ENCODE measurements at regions not wholly inside any gene's neighbourhood (a gene's known extent, or its start where the extent isn't known, plus 50 kb on each side); places are given as distances from the start of the nearest gene placed in this dataset.

- no peak for TF ChIP-seq NFIC (IDR thresholded peaks at IDR 0.05)
These were observed 159.4 kb downstream of the CD8B2 start for GRCh38 chr2:106646605-106647004.

GRCh38 chr2:106649306-106649705, 162.1 kb downstream of the CD8B2 start:
- TF ChIP-seq NFIC (IDR thresholded peaks at IDR 0.05) (no peak), EP300 (IDR thresholded peaks at IDR 0.05; ENCODE audit: borderline replicate concordance) (no peak), CREB1 (IDR thresholded peaks at IDR 0.05; ENCODE audit: low read depth) (no peak), ZBTB7A (IDR thresholded peaks at IDR 0.05; ENCODE audit: low read depth) (no peak), RAD21 (IDR thresholded peaks at IDR 0.05; ENCODE audit: low read depth) (no peak), MAX (IDR thresholded peaks at IDR 0.05) (no peak), CEBPB (IDR thresholded peaks at IDR 0.05) (no peak), TCF12 (IDR thresholded peaks at IDR 0.05; ENCODE audit: low read depth) (no peak), FOXM1 (IDR thresholded peaks at IDR 0.05; ENCODE audit: borderline replicate concordance, low read depth) (no peak)
- TF ChIP-seq, protein P1, sequence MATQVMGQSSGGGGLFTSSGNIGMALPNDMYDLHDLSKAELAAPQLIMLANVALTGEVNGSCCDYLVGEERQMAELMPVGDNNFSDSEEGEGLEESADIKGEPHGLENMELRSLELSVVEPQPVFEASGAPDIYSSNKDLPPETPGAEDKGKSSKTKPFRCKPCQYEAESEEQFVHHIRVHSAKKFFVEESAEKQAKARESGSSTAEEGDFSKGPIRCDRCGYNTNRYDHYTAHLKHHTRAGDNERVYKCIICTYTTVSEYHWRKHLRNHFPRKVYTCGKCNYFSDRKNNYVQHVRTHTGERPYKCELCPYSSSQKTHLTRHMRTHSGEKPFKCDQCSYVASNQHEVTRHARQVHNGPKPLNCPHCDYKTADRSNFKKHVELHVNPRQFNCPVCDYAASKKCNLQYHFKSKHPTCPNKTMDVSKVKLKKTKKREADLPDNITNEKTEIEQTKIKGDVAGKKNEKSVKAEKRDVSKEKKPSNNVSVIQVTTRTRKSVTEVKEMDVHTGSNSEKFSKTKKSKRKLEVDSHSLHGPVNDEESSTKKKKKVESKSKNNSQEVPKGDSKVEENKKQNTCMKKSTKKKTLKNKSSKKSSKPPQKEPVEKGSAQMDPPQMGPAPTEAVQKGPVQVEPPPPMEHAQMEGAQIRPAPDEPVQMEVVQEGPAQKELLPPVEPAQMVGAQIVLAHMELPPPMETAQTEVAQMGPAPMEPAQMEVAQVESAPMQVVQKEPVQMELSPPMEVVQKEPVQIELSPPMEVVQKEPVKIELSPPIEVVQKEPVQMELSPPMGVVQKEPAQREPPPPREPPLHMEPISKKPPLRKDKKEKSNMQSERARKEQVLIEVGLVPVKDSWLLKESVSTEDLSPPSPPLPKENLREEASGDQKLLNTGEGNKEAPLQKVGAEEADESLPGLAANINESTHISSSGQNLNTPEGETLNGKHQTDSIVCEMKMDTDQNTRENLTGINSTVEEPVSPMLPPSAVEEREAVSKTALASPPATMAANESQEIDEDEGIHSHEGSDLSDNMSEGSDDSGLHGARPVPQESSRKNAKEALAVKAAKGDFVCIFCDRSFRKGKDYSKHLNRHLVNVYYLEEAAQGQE (IDR thresholded peaks at IDR 0.05; ENCODE audit: low read depth), result no peak
- TF ChIP-seq, protein P2, sequence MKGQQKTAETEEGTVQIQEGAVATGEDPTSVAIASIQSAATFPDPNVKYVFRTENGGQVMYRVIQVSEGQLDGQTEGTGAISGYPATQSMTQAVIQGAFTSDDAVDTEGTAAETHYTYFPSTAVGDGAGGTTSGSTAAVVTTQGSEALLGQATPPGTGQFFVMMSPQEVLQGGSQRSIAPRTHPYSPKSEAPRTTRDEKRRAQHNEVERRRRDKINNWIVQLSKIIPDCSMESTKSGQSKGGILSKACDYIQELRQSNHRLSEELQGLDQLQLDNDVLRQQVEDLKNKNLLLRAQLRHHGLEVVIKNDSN (IDR thresholded peaks at IDR 0.05), result no peak

- no peak for TF ChIP-seq YY1 (IDR thresholded peaks at IDR 0.05; ENCODE audit: low read depth)
- TF ChIP-seq TAF1 (IDR thresholded peaks at IDR 0.05; ENCODE audit: low read depth), result no peak
These were observed 166.3 kb downstream of the CD8B2 start for GRCh38 chr2:106653465-106653864.

DNA sequence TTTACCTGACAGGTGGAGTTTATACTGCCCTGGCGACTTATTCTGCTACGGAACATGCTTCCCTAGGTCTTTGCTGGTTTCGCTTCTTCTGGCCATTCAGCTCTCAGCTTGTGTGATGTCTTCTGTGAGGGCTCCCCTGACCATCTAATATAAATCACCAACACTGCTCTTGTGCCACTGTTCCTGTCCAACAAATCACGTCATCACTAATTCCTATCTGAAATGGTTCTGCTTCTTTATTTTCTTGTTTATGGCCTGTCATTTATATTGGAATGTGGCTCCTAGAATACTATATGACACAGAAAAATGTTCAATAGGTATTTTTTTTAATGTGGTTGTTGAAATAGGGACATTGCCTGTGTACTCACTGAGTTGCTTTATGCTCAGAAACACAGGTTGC, 171.5 kb downstream of the CD8B2 start:
- TF ChIP-seq TAF1 (IDR thresholded peaks at IDR 0.05; ENCODE audit: low read depth), result no peak
- TF ChIP-seq, protein P1 (IDR thresholded peaks at IDR 0.05; ENCODE audit: low read depth), result no peak
- TF ChIP-seq NFIC (IDR thresholded peaks at IDR 0.05), result no peak
- TF ChIP-seq CREB1 (IDR thresholded peaks at IDR 0.05; ENCODE audit: low read depth), result no peak
- no peak for TF ChIP-seq RAD21 (IDR thresholded peaks at IDR 0.05; ENCODE audit: low read depth)
- no peak for TF ChIP-seq TCF12 (IDR thresholded peaks at IDR 0.05; ENCODE audit: low read depth)
- no peak for TF ChIP-seq EGR1 (IDR thresholded peaks at IDR 0.05)
- no peak for TF ChIP-seq MAX (IDR thresholded peaks at IDR 0.05)
- TF ChIP-seq TEAD4 (IDR thresholded peaks at IDR 0.05), result no peak
- TF ChIP-seq, protein P2 (IDR thresholded peaks at IDR 0.05), result no peak
- TF ChIP-seq ZBTB7A (IDR thresholded peaks at IDR 0.05; ENCODE audit: low read depth), result no peak
- TF ChIP-seq YY1 (IDR thresholded peaks at IDR 0.05; ENCODE audit: low read depth), result no peak

DNA sequence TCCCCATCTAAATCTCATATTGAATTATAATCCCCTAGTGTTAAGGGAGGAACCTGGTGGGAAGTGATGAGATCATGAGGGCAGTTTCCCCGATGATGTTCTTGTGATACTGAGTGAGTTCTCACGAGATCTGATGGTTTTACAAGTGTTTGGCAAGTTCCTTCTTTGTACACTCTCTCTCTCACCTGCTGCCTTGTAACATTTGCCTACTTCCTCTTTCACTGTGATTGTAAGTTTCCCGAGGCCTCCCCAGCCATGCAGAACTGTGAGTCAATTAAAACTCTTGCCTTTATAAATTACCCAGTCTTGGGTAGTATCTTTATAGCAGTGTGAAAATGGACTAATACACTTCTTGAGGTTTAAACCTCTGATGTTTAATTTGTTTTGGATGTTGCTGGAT, 177.5 kb downstream of the CD8B2 start:
- TF ChIP-seq CREB1 (IDR thresholded peaks at IDR 0.05; ENCODE audit: low read depth) (no peak), NFIC (IDR thresholded peaks at IDR 0.05) (no peak), FOXM1 (IDR thresholded peaks at IDR 0.05; ENCODE audit: borderline replicate concordance, low read depth) (no peak), EGR1 (IDR thresholded peaks at IDR 0.05) (no peak), TEAD4 (IDR thresholded peaks at IDR 0.05) (no peak), YY1 (IDR thresholded peaks at IDR 0.05; ENCODE audit: low read depth) (no peak)

GRCh38 chr2:106667478-106668070, 180.4 kb downstream of the CD8B2 start:
- TF ChIP-seq TAF1 (IDR thresholded peaks at IDR 0.05; ENCODE audit: low read depth), result no peak
- TF ChIP-seq EP300 (IDR thresholded peaks at IDR 0.05; ENCODE audit: borderline replicate concordance), result no peak
- TF ChIP-seq CREB1 (IDR thresholded peaks at IDR 0.05; ENCODE audit: low read depth), result no peak
- no peak for TF ChIP-seq MAX (IDR thresholded peaks at IDR 0.05)
- TF ChIP-seq TCF12 (IDR thresholded peaks at IDR 0.05; ENCODE audit: low read depth), result no peak
- TF ChIP-seq ZBTB7A (IDR thresholded peaks at IDR 0.05; ENCODE audit: low read depth), result no peak
- TF ChIP-seq, protein P1 (IDR thresholded peaks at IDR 0.05; ENCODE audit: low read depth), result no peak
- TF ChIP-seq RAD21 (IDR thresholded peaks at IDR 0.05; ENCODE audit: low read depth), result no peak
- TF ChIP-seq, protein P2 (IDR thresholded peaks at IDR 0.05), result no peak
- TF ChIP-seq CEBPB (IDR thresholded peaks at IDR 0.05), result no peak
- TF ChIP-seq FOXM1 (IDR thresholded peaks at IDR 0.05; ENCODE audit: borderline replicate concordance, low read depth), result no peak
- no peak for TF ChIP-seq NFIC (IDR thresholded peaks at IDR 0.05)
- TF ChIP-seq EGR1 (IDR thresholded peaks at IDR 0.05), result no peak
- TF ChIP-seq YY1 (IDR thresholded peaks at IDR 0.05; ENCODE audit: low read depth), result no peak
- TF ChIP-seq TEAD4 (IDR thresholded peaks at IDR 0.05), result no peak

All from Ishikawa (cell line).